ENCODE measurements at regions not wholly inside any gene's neighbourhood (a gene's known extent, or its start where the extent isn't known, plus 50 kb on each side); places are given as distances from the start of the nearest gene placed in this dataset.

GRCh38 chr4:135834471-135834870 is 1632.9 kb upstream of the PABPC4L start:
- Histone ChIP-seq H3K36me3 (ENCODE audit: control insufficient read depth in 1 of 2, insufficient read depth in 2 of 2, low read length in 2 of 2) (no peaks in the 10 kb centered on the region), H3K4me1 (ENCODE audit: control insufficient read depth in 1 of 2, insufficient read depth in 2 of 2, low read length in 2 of 2) (no peaks in the 10 kb centered on the region), H3K9me3 (ENCODE audit: control insufficient read depth in 1 of 2, insufficient read depth in 1 of 2, low read depth in 1 of 2, low read length in 2 of 2) (no peaks in the 10 kb centered on the region), H4K20me1 (ENCODE audit: insufficient read depth) (no peaks in the 10 kb centered on the region), H3K4me3 (replicated peaks in 1 of 2; ENCODE audit: low read depth in 1 of 2, low read length in 2 of 2) (no peak overlapping the region), H3K9ac (ENCODE audit: low read length) (no peak overlapping the region), H3K27ac (ENCODE audit: low read depth, low read length) (no peak overlapping the region), H3K4me2 (ENCODE audit: low read length) (no peak overlapping the region), H3K79me2 (ENCODE audit: insufficient read depth, low read length) (no peaks in the 10 kb centered on the region), H3K9me2 (ENCODE audit: insufficient read depth) (no peaks in the 10 kb centered on the region), H2AFZ (ENCODE audit: low read depth, low read length, poor library complexity, severe bottlenecking) (no peak overlapping the region), H3K27me3 (ENCODE audit: insufficient read depth, low read length) (no peaks in the 10 kb centered on the region)
- BruUV-seq (replicated peaks) = no TSS peak
- RAD21 ChIA-PET (ENCODE audit: low non-redundant PET in 1 of 2, low total read pairs in 2 of 2, uncharacterized antibody in 2 of 2, unreplicated experiment in 2 of 2) = no interaction called here
- intact Hi-C loops (cut with micrococcal nuclease) = no loop called here
- TF ChIP-seq CTCF (IDR thresholded peaks at IDR 0.05 in 2 of 3, conservative IDR thresholded peaks at IDR 0.05 in 1 of 3; ENCODE audit: borderline replicate concordance in 1 of 3, insufficient read depth in 1 of 3, low read depth in 2 of 3, low read length in 2 of 3) (no peak), ELF1 (IDR thresholded peaks at IDR 0.05; ENCODE audit: borderline replicate concordance, low read depth) (no peak), CBX3 (IDR thresholded peaks at IDR 0.05; ENCODE audit: low read depth) (no peak), POLR2A (IDR thresholded peaks at IDR 0.05; ENCODE audit: borderline replicate concordance, extremely low read depth, insufficient read depth, insufficient read length) (no peak), EGR1 (IDR thresholded peaks at IDR 0.05; ENCODE audit: low read depth) (no peak), SIN3A (IDR thresholded peaks at IDR 0.05; ENCODE audit: low read depth) (no peak), EZH2 (IDR thresholded peaks at IDR 0.05) (no peak), ZBTB33 (IDR thresholded peaks at IDR 0.05; ENCODE audit: extremely low read depth, insufficient replicate concordance, low read length) (no peak), YY1 (IDR thresholded peaks at IDR 0.05; ENCODE audit: extremely low read depth, insufficient replicate concordance, low read depth, low read length) (no peak), REST (IDR thresholded peaks at IDR 0.05; ENCODE audit: low read depth) (no peak), SRF (IDR thresholded peaks at IDR 0.05; ENCODE audit: low read depth) (no peak), TCF7L2 (IDR thresholded peaks at IDR 0.05; ENCODE audit: borderline replicate concordance, extremely low read depth, insufficient read depth, insufficient read length) (no peak), POLR2AphosphoS5 (IDR thresholded peaks at IDR 0.05; ENCODE audit: low read depth, low read length) (no peak), RAD21 (IDR thresholded peaks at IDR 0.05; ENCODE audit: low read depth) (no peak), MAX (IDR thresholded peaks at IDR 0.05) (no peak), ZFX (IDR thresholded peaks at IDR 0.05) (no peak), JUND (IDR thresholded peaks at IDR 0.05) (no peak), SP1 (IDR thresholded peaks at IDR 0.05; ENCODE audit: low read depth) (no peak), FOSL1 (IDR thresholded peaks at IDR 0.05; ENCODE audit: low read depth) (no peak), ZNF274 (IDR thresholded peaks at IDR 0.05; ENCODE audit: low read depth, low read length) (no peak)
- CTCF ChIA-PET = no interaction called here
- ATAC-seq (no peak), DNase-seq (ENCODE audit: low read depth, low spot score) (no peak)
- POLR2A ChIA-PET = no interaction called here

All from HCT116 (cell line).